Endothelial cell of umbilical vein (primary cell): ENCODE measurements at regions not wholly inside any gene's neighbourhood (a gene's known extent, or its start where the extent isn't known, plus 50 kb on each side); places are given as distances from the start of the nearest gene placed in this dataset.

ENCODE experiments used
- CTCF ChIP-seq, 2 donors: IDR thresholded peaks; 1 replicate in 1 of 2; 2 replicates in 1 of 2; pipeline ENCODE4 v1.5.1; 2011; ENCODE audit warnings: low read length in 2 of 2, mild to moderate bottlenecking in 2 of 2, moderate library complexity in 2 of 2, control low read depth in 1 of 2, inconsistent platforms in 1 of 2, low read depth in 1 of 2; ENCODE audit not compliant: insufficient read depth in 1 of 2; ENCODE audit errors: extremely low read depth in 1 of 2
- EZH2 ChIP-seq: IDR thresholded peaks from 2 replicates; pipeline ENCODE4 v1.6.1; 2012; ENCODE audit warnings: borderline replicate concordance, low read depth, mild to moderate bottlenecking, moderate library complexity, low read length, inconsistent platforms; ENCODE audit not compliant: severe bottlenecking
- GATA2 ChIP-seq: IDR thresholded peaks from 2 replicates; pipeline ENCODE4 v1.7.0; 2011; ENCODE audit warnings: low read depth, mild to moderate bottlenecking, moderate library complexity, mixed read lengths, low read length; ENCODE audit not compliant: insufficient read length, insufficient read depth
- MYC ChIP-seq: IDR thresholded peaks from one replicate; pipeline ENCODE4 v1.6.1; 2011; ENCODE audit warnings: mild to moderate bottlenecking, low read depth, low read length
- POLR2A ChIP-seq: IDR thresholded peaks from 2 replicates; pipeline ENCODE4 v1.6.1; 2012; ENCODE audit warnings: low read depth, mild to moderate bottlenecking, control low read depth, low read length
- POLR2AphosphoS5 ChIP-seq: IDR thresholded peaks from 2 replicates; pipeline ENCODE4 v1.6.1; 2012; ENCODE audit warnings: low read depth, mild to moderate bottlenecking, control low read depth, low read length, moderate library complexity; ENCODE audit not compliant: insufficient read depth
- TF ChIP-seq, protein P1 (sequence below): IDR thresholded peaks from 2 replicates; pipeline ENCODE4 v1.6.1; 2011; ENCODE audit not compliant: insufficient read depth, insufficient read length

- TF ChIP-seq, protein P1, sequence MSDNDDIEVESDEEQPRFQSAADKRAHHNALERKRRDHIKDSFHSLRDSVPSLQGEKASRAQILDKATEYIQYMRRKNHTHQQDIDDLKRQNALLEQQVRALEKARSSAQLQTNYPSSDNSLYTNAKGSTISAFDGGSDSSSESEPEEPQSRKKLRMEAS = no peak
- TF ChIP-seq GATA2 (no peak), POLR2AphosphoS5 (no peak), POLR2A (no peak), EZH2 (no peak), CTCF (IDR thresholded peaks at IDR 0.05; ENCODE audit: extremely low read depth in 1 of 2, insufficient read depth in 1 of 2, low read depth in 1 of 2, low read length in 2 of 2) (no peak), MYC (no peak)
Observed at GRCh38 chr1:56295949-56296929, 283.1 kb downstream of the PLPP3 start.
